BJ (cell line): ENCODE measurements at regions not wholly inside any gene's neighbourhood (a gene's known extent, or its start where the extent isn't known, plus 50 kb on each side); places are given as distances from the start of the nearest gene placed in this dataset.

Source experiments
- CTCF ChIA-PET: fragments of 350-600 bp; formaldehyde crosslinking; extraction: SDS; loops from one replicate; lab custom pipeline; 2021; ENCODE audit warnings: antibody characterized with exemption, inconsistent platforms; lab: Yijun Ruan, JAX
- POLR2A ChIA-PET: fragments of 300-600 bp; sonication (Branson Sonifier 250); formaldehyde crosslinking; extraction: SDS; loops from one replicate; lab custom pipeline; 2021; ENCODE audit warnings: antibody characterized with exemption; lab: Charles Lee
- DNase-seq: peaks from one replicate; pipeline ENCODE4 v3.0.0-alpha.2; 2011; ENCODE audit warnings: low read depth
- H3K27me3 ChIP-seq: 2 replicates; pipeline ENCODE4 v1.6.0; 2011; ENCODE audit warnings: low read length; ENCODE audit not compliant: control insufficient read depth, insufficient read depth
- H3K36me3 ChIP-seq: 2 replicates; pipeline ENCODE4 v1.5.1; 2011; ENCODE audit warnings: low read length; ENCODE audit not compliant: control insufficient read depth, insufficient read depth
- H3K4me3 ChIP-seq: 2 replicates; pipeline ENCODE4 v1.5.1; 2011; ENCODE audit warnings: low read depth, mild to moderate bottlenecking, control low read depth, low read length
- CTCF ChIP-seq: IDR thresholded peaks from 2 replicates; pipeline ENCODE4 v1.5.1; 2011; ENCODE audit warnings: low read depth, mild to moderate bottlenecking, control low read depth, inconsistent platforms, low read length, moderate library complexity; ENCODE audit not compliant: insufficient read depth

DNA sequence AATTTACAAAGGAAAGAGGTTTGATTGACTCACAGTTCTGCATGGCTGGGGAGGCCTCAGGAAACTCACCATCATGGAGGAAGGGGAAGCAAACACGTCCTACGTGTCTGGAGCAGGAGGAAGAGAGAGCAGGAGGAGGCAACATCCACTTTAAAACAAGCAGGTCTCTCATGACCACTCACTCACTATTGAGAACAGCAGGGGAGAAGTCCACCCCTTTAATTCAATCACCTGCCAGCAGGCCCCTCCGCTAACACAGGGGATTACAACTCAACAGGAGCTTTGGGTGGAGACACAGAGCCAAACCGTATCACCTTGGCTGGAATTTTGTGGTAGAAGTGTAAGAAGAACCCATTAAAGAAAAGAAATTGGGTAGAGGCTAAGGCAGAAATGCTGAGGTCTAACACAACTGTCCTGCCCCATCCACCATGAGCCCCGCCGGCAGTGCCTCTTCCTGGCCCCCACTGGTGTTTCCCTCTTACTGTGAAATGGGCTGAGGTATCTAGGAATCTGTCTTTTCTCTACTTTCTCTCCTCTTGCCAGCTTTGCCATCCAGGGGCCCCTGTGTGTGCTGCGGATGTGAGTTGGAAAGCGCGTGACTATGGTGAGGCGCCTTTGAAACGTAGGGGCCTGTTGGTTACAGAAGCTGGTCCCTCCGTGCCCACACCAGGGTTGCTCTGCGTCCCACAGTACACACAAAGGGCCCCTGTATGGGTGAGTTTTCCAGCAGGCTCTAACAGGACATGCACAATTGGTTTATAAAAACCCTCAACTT is 108.0 kb upstream of the TMEM132D start:
- ChIA-PET POLR2A (no interaction called here), CTCF (no interaction called here)
- no peaks in the 10 kb centered on the region for H3K36me3 ChIP-seq
- H3K4me3 ChIP-seq: no peak overlapping the region
- H3K27me3 ChIP-seq: no peaks in the 10 kb centered on the region
- no peak for DNase-seq
- TF ChIP-seq CTCF: no peak

DNA sequence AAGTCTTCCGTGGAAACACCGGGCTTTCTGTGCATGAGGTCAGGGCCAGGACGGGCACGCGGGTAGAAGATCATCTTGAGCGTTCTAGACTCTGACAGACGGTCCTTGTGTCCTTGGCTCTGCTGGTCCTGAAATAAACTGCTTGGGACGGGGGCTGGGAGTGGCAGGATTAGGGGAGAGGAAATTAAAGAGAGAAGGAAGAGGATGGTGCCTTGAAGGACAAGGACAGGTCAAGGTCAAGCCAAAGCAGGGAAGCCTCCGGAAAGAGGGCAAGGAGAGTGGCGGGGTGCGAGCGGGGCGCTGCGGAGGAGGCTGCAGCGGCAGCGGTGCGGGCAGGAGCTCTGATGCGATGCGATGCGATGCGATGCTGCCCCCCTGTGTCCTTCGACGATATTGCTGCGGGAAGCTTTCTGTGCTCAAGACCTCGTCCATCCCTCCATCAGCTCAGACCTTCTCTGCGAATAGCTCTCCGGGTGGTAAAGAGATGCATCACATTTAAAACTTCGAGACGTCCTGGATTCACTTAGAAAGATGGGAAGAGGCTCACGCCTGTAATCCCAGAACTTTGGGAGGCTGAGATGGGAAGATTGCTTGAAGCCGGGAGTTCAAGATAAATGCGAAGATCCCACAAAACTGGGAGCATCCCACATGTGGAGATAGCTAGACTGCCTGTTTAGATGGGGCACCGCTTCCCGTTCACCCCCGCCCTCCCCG is 110.1 kb upstream of the TMEM132D start:
- no peaks in the 10 kb centered on the region for H3K36me3 ChIP-seq
- peak; percentile 38 for TF ChIP-seq CTCF
- no peak for DNase-seq
- H3K27me3 ChIP-seq: no peaks in the 10 kb centered on the region
- no peak overlapping the region for H3K4me3 ChIP-seq
- ChIA-PET CTCF (no interaction called here), POLR2A (no interaction called here)

- no peak overlapping the region for H3K4me3 ChIP-seq
- ChIA-PET CTCF (no interaction called here), POLR2A (no interaction called here)
- DNase-seq: no peak
- no peaks in the 10 kb centered on the region for H3K27me3 ChIP-seq
- no peak for TF ChIP-seq CTCF
- H3K36me3 ChIP-seq: no peaks in the 10 kb centered on the region
Measured at GRCh38 chr12:130014485-130014807, 110.6 kb upstream of the TMEM132D start.

DNA sequence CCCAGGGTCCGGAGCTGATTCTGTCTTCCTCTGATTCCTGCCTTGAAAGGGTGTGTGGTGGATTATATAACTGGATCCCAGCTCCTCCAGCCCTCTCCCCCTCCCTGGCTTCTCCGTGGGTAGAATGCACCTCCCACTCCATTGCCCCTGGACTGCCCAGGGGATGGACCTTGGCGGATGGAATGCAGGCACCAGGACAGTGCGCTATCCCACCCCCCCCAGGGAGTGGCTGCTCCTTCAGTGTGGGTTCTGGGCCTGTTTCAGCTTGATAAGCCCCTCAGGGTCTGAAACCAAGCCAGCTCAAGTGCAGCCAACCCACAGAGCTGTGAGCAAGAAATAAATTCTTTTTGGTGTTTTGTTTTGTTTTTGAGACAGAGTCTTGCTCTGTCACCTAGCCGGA is 112.4 kb upstream of the TMEM132D start:
- Histone ChIP-seq H3K27me3 (no peaks in the 10 kb centered on the region), H3K4me3 (no peak overlapping the region), H3K36me3 (no peaks in the 10 kb centered on the region)
- CTCF ChIA-PET: no interaction called here
- no peak for TF ChIP-seq CTCF
- POLR2A ChIA-PET: no interaction called here
- DNase-seq: no peak

DNA sequence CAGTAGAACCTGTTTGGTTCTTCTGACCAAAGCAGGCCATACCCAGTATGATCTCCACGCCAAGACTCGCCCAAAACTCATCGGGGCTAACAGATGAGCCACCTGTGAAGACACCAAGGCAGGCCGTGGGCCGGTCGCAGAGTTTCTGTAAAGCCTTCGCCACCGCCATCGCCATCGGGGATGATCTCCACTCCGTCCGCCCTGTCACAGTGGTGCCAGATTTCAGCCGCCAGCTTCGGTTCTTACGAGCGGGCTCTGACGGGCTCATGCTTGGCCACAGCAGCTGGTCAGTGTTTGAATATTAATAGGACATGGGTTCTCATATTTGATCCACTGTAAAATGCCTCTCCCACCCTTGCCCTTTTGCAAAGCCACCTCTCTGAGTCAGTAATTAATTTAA is 113.2 kb upstream of the TMEM132D start:
- DNase-seq: no peak
- Histone ChIP-seq H3K27me3 (no peaks in the 10 kb centered on the region), H3K4me3 (no peak overlapping the region), H3K36me3 (no peaks in the 10 kb centered on the region)
- no peak for TF ChIP-seq CTCF
- ChIA-PET CTCF (no interaction called here), POLR2A (no interaction called here)
